NCI-H345 treated with DMSO at 0.1 percent for 48 hours (cell line): ENCODE measurements at regions not wholly inside any gene's neighbourhood (a gene's known extent, or its start where the extent isn't known, plus 50 kb on each side); places are given as distances from the start of the nearest gene placed in this dataset.

ENCODE experiments used
- DNase-seq: peaks from one replicate; lab custom pipeline; 2025; ENCODE audit not compliant: unreplicated experiment; lab: John Stamatoyannopoulos, UW

DNA sequence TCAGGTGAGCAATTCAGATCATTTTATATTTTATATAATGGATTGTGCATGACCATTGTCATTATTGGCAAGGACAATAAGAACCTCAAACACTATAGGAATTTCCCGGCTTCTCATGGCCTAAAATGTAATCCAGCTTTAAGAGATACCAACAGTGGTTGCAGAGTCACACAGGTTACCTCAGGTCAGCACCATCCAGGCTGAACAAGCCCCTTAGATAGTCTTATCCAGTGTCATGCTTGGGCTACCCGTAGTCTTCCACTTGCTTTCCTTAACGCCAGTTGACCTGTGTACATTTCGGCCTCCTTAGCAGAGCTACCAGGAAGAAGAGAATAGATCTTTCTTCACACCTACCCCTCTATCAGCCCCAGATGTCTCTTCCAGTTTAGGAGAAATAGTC, 293.3 kb upstream of the SYT4 start:
- DNase-seq = no peak

DNA sequence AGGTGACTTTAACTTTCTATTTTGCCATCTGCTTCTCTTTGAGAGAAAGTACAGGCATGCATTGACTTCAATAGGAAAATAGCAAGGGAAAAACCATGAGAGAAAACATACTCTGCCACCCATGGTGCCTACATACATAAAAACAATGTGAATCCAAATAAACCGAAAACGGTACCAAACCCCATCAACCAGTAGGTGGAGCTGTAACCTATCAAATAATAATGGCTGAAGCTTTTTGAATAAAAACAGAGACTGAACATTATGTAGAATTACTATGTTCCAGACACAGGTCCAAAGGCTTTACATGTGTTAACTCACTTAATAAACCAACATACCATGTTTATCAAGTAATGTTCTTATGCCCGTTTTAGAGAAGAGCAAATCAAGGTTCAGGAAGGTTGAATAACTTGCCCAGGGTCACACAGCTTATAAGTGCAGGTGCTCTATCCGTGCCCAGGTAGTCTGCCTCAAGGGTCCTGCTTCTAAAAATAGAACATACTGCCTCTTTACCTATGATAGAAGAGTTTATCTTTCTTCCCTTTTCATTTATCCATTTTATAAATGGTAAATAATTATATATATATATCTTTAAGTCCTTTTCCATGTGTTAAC, 293.9 kb upstream of the SYT4 start:
- peak; percentile 44 for DNase-seq

GRCh38 chr18:43572163-43572562, 294.9 kb upstream of the SYT4 start:
- DNase-seq = no peak

DNA sequence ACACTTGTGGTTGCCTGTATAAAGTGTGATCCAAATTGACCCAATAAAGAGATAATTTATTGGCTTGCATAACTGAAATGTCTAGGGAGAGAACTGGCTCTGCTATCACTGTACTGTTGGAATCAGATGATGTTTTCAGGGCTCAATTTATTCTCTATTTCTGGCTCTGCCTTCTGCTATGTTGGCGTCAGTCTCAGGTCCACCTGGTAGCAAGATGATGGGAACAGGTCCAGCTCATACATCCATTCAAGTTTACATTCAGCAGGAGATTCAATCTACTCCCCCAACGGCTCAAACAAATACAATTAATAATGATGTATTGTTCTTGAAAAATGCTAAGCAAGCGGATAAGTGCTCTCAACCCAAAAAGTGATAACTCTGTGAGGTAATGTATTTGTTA, 297.7 kb upstream of the SYT4 start:
- DNase-seq = no peak

- DNase-seq = no peak
Observed at GRCh38 chr18:43578211-43578610, 300.9 kb upstream of the SYT4 start.

GRCh38 chr18:43578706-43579105, 301.4 kb upstream of the SYT4 start:
- DNase-seq = no peak

GRCh38 chr18:43581936-43582519, 304.7 kb upstream of the SYT4 start:
- DNase-seq = no peak

GRCh38 chr18:43587538-43588153, 310.4 kb upstream of the SYT4 start:
- DNase-seq = peak; percentile 15

GRCh38 chr18:43588838-43589237, 311.5 kb upstream of the SYT4 start:
- no peak for DNase-seq

DNA sequence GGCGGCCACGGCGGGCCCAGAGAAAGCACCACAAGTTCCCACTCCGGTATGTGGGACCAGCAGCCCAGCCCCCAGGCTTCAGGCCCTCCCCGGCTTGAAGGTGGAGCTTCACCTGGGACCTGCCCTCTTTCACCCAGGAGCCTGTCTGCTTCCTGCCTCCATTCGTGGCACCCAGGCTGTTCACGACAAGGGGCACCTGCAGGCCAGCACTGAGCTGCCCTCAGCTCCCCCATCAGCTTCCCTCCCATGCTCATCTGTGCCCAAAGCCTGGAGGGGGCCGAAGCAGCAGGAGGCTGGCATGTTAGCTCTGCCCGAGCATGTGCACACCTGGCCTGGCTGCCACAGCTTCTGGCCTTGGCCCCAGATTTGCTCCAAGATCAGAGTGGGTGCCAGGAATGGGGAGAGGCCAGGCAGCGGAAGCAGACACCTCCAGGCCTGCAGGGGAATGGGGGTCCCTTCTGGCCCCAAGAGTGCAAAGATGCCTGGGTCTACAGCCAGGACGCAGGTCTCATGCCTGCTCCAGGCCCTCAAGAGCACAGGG, 312.4 kb upstream of the SYT4 start:
- DNase-seq = no peak

GRCh38 chr18:43590182-43590903, 313.1 kb upstream of the SYT4 start:
- no peak for DNase-seq

GRCh38 chr18:43592269-43592668, 315.0 kb upstream of the SYT4 start:
- DNase-seq = no peak

- peak; percentile 48 for DNase-seq
Observed at GRCh38 chr18:43596105-43596712, 318.9 kb upstream of the SYT4 start.

- no peak for DNase-seq
Observed at GRCh38 chr18:43601432-43601831, 324.1 kb upstream of the SYT4 start.

GRCh38 chr18:43605224-43605623, 327.9 kb upstream of the SYT4 start:
- DNase-seq = no peak

DNA sequence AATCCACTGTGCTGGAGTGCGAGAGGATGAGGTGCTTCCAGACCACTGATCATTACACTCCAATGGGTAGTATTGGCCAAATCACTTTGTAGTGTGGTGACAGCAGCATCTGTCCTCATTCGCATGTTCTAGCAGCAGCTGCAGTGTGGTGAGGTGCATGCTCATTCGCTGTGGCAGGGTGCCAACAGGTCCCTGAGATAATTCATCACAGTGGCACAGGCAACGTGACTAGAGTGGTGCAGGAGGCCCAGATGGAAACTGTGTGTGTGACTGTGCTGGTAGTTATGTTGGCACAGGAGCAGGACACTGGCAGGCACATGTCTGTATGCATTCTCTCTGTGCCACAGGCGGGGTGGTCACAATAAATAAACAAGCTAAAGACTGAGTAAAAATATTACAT, 329.5 kb upstream of the SYT4 start:
- no peak for DNase-seq

DNA sequence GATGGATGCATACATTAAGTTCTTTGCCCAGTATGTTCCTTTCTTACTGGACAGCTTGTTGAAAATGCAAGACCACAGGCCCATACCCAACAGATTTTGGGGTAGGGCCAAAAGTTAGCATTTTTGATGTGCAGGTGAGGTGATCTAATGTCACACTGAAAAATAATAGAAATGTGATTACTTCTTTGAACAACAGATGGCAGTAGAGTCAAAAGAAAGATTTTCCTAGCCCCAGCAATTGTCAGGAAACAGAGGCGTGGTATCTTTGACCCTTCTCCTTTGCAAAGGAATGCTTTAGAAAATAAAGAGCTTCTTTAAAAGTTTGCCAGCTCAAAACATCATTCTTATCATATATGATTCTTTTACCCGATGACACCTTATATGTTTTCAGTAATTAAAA, 343.6 kb upstream of the SYT4 start:
- DNase-seq = peak; percentile 30

DNA sequence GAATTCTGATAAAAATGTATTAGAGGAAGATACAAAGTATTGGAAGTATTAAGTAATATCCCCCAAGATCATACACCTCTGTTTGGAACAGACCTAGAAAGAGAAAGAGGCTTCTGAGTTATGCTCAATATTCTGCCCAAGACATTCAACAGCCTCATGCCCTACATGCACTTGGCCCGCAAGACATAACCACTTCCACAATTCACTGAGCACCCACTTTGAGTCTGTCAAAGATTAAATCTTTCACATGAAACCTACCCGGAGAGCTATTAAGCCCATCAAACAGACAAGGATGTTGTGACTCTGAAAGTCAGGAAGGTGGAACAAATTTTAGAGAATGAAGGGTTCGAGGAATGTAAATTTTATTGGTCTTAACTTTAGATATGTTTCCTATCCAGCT, 344.7 kb upstream of the SYT4 start:
- no peak for DNase-seq

GRCh38 chr18:43625582-43625981, 348.3 kb upstream of the SYT4 start:
- DNase-seq = no peak

DNA sequence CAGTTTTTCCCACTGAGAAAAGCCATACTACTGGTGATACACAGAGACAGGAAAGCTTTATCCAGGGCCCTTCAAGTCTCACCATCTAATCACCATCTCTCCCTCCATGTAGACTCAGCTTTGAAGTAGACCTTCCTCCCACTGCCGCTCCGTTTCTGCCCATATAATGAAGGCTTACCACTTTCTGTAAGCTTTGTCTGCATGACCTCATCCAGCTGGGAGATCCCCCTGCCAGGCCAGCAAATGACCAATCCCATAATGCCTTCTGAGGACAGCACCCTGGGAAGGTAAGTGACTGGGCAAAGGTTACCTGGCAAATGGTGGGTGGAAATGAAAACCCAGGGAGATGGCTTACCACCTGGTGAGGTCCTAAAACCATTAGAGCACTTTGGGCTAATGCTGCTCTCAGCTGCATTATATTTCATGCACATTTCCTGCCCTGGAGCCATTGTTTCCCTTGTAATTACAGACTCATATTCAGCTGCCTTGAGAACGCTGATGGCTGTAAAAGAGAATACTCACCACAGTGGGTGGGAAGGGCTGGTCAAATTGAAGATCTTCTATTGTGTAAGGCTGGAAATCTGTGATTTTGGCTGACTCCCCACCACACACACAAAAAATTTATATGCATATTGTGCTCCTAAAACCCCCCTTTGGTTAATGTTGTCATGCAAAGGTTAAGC, 350.7 kb upstream of the SYT4 start:
- peak; percentile 38 for DNase-seq

DNA sequence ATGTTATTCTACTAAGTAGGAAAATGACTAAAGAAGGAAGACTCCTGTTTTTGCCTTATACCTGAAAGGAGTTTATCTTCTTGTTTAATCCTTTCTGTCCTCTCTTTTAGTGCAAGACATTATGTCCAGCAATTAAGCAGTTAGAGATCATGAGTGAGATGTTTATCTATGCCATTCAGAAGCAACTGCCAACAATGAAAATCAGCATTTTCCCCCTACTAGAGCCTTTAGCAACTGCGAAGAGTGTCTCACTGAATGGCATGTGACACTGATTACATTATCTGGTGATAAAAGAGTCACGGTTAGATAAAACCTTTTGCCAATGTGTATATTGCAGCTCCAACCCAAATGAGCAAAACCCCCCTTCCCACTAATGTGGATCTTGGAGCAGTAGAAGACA, 357.7 kb upstream of the SYT4 start:
- peak; percentile 49 for DNase-seq
